ENCODE measurements at regions not wholly inside any gene's neighbourhood (a gene's known extent, or its start where the extent isn't known, plus 50 kb on each side); places are given as distances from the start of the nearest gene placed in this dataset.

DNA sequence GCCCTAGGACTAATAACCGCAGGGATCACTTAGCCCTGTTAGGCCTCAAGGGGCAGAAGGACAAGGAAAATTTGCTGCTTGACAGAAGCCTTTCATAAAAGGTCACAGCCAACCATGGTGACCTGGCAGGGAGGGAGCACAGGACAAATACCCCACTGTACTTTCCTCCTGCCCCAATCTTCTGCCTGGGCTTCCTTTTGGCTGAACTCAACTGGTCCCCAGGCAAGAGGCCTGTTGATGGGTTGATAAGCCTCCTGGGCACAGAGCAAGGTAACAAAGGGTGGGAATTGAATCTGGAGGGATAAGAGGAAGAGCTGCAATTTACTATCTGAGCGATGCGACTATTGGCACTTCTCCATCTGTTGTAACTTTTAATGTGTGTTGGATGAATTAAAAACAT lies 392.9 kb downstream of the RASEF start:
- no peak overlapping the region for H3K27ac ChIP-seq (ENCODE audit: extremely low read depth, low read depth, low read length)
- peaks cover 6% of the 10 kb centered on the region for H3K4me1 ChIP-seq (ENCODE audit: control insufficient read depth, insufficient read depth, low read length)
- TF ChIP-seq ZNF223 (tag by site-specific recombination; IDR thresholded peaks at IDR 0.05): no peak
- TF ChIP-seq ZNF132 (tag by site-specific recombination; IDR thresholded peaks at IDR 0.05; ENCODE audit: borderline replicate concordance): no peak
- H3K36me3 ChIP-seq (ENCODE audit: control insufficient read depth in 2 of 2, insufficient read depth in 1 of 2, low read length in 2 of 2): no peaks in the 10 kb centered on the region
- CTCF ChIA-PET: no interaction called here
- no peak overlapping the region for H3K4me3 ChIP-seq (ENCODE audit: low read depth, low read length)
- no peaks in the 10 kb centered on the region for H3K9me3 ChIP-seq (ENCODE audit: control insufficient read depth, insufficient read depth, low read depth, low read length)
- POLR2A ChIA-PET: no interaction called here

GRCh38 chr9:82670726-82671125 lies 392.2 kb downstream of the RASEF start:
- Histone ChIP-seq H3K4me3 (ENCODE audit: low read depth, low read length) (no peak overlapping the region), H3K36me3 (ENCODE audit: control insufficient read depth in 2 of 2, insufficient read depth in 1 of 2, low read length in 2 of 2) (no peaks in the 10 kb centered on the region), H3K9me3 (ENCODE audit: control insufficient read depth, insufficient read depth, low read depth, low read length) (no peaks in the 10 kb centered on the region), H3K4me1 (ENCODE audit: control insufficient read depth, insufficient read depth, low read length) (peaks cover 6% of the 10 kb centered on the region), H3K27ac (ENCODE audit: extremely low read depth, low read depth, low read length) (no peak overlapping the region)
- no peak for TF ChIP-seq ZNF175 (tag by site-specific recombination; IDR thresholded peaks at IDR 0.05)
- no peak for TF ChIP-seq KLF10 (tag by site-specific recombination; IDR thresholded peaks at IDR 0.05)
- TF ChIP-seq, protein P1, sequence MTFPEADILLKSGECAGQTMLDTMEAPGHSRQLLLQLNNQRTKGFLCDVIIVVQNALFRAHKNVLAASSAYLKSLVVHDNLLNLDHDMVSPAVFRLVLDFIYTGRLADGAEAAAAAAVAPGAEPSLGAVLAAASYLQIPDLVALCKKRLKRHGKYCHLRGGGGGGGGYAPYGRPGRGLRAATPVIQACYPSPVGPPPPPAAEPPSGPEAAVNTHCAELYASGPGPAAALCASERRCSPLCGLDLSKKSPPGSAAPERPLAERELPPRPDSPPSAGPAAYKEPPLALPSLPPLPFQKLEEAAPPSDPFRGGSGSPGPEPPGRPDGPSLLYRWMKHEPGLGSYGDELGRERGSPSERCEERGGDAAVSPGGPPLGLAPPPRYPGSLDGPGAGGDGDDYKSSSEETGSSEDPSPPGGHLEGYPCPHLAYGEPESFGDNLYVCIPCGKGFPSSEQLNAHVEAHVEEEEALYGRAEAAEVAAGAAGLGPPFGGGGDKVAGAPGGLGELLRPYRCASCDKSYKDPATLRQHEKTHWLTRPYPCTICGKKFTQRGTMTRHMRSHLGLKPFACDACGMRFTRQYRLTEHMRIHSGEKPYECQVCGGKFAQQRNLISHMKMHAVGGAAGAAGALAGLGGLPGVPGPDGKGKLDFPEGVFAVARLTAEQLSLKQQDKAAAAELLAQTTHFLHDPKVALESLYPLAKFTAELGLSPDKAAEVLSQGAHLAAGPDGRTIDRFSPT (tag by site-specific recombination; IDR thresholded peaks at IDR 0.05): no peak
- no peak for TF ChIP-seq ZNF585B (tag by site-specific recombination; IDR thresholded peaks at IDR 0.05)
- no peak for TF ChIP-seq ZSCAN30 (tag by site-specific recombination; IDR thresholded peaks at IDR 0.05)
- no peak for TF ChIP-seq FEZF1 (tag by site-specific recombination; IDR thresholded peaks at IDR 0.05)
- TF ChIP-seq ZNF394 (tag by site-specific recombination; IDR thresholded peaks at IDR 0.05; ENCODE audit: borderline replicate concordance): no peak
- TF ChIP-seq TRIM28 (IDR thresholded peaks at IDR 0.05; ENCODE audit: borderline replicate concordance, low read length): no peak
- no peak for TF ChIP-seq ZNF202 (tag by site-specific recombination; IDR thresholded peaks at IDR 0.05; ENCODE audit: borderline replicate concordance)
- TF ChIP-seq ZNF138 (tag by site-specific recombination; IDR thresholded peaks at IDR 0.05; ENCODE audit: borderline replicate concordance): no peak
- no peak for TF ChIP-seq ZNF350 (tag by site-specific recombination; IDR thresholded peaks at IDR 0.05)
- no peak for TF ChIP-seq ZBTB20 (tag by site-specific recombination; IDR thresholded peaks at IDR 0.05)
- no peak for TF ChIP-seq ZNF837 (tag by site-specific recombination; IDR thresholded peaks at IDR 0.05)
- TF ChIP-seq ZNF449 (tag by site-specific recombination; IDR thresholded peaks at IDR 0.05): no peak
- CTCF ChIA-PET: interaction anchor here (0.6 to 1.2 kb wide), 3 partner anchors 9 to 58 kb away, joined by 3 to 7 read pairs (median 4); no protein-coding TSS in a partner anchor
- POLR2A ChIA-PET: interaction anchor here (0.6 kb wide), 1 partner anchor 945 kb away, joined by 7 read pairs; no protein-coding TSS in a partner anchor

DNA sequence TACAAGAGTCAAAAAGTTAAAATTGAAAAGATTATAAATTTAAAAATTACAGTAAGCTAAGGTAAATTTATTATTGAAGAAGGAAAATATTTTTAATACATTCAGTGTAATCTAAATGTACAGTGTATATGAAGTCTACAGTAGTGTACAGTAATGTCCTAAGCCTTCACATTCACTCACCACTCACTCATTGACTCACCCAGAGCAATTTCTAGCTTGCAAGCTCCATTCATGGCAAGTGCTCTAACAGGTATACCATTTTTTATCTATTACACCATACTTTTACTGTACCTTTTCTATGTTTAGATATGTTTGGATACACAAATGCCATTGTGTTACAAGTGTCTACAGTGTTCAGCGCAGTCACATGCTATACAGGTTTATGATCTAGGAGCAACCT lies 389.7 kb downstream of the RASEF start:
- Histone ChIP-seq H3K4me1 (ENCODE audit: control insufficient read depth, insufficient read depth, low read length) (peaks cover 6% of the 10 kb centered on the region), H3K36me3 (ENCODE audit: control insufficient read depth in 2 of 2, insufficient read depth in 1 of 2, low read length in 2 of 2) (no peaks in the 10 kb centered on the region), H3K27ac (ENCODE audit: extremely low read depth, low read depth, low read length) (no peak overlapping the region), H3K4me3 (ENCODE audit: low read depth, low read length) (no peak overlapping the region), H3K9me3 (ENCODE audit: control insufficient read depth, insufficient read depth, low read depth, low read length) (no peaks in the 10 kb centered on the region)
- ChIA-PET CTCF (interaction anchor here (0.8 kb wide), 1 partner anchor 9 kb away, joined by 3 read pairs; no protein-coding TSS in a partner anchor), POLR2A (no interaction called here)
- TF ChIP-seq SCRT1 (tag by site-specific recombination; IDR thresholded peaks at IDR 0.05; ENCODE audit: borderline replicate concordance): no peak
- TF ChIP-seq GLI4 (tag by site-specific recombination; IDR thresholded peaks at IDR 0.05): no peak
- TF ChIP-seq, protein P2, sequence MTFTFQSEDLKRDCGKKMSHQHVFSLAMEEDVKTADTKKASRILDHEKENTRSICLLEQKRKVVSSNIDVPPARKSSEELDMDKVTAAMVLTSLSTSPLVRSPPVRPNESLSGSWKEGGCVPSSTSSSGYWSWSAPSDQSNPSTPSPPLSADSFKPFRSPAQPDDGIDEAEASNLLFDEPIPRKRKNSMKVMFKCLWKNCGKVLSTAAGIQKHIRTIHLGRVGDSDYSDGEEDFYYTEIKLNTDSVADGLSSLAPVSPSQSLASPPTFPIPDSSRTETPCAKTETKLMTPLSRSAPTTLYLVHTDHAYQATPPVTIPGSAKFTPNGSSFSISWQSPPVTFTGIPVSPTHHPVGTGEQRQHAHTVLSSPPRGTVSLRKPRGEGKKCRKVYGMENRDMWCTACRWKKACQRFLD (tag by site-specific recombination; IDR thresholded peaks at IDR 0.05): no peak
- TF ChIP-seq ZSCAN4 (tag by site-specific recombination; IDR thresholded peaks at IDR 0.05): no peak
- TF ChIP-seq KLF17 (tag by site-specific recombination; IDR thresholded peaks at IDR 0.05): no peak
- TF ChIP-seq ZNF19 (tag by site-specific recombination; IDR thresholded peaks at IDR 0.05; ENCODE audit: low read depth): no peak
- no peak for TF ChIP-seq ZNF404 (tag by site-specific recombination; IDR thresholded peaks at IDR 0.05)
- TF ChIP-seq ZNF433 (tag by site-specific recombination; IDR thresholded peaks at IDR 0.05; ENCODE audit: low read depth): no peak
- TF ChIP-seq ZNF114 (tag by site-specific recombination; IDR thresholded peaks at IDR 0.05): no peak
- TF ChIP-seq ZSCAN23 (tag by site-specific recombination; IDR thresholded peaks at IDR 0.05): no peak
- TF ChIP-seq ZBTB8A (tag by site-specific recombination; IDR thresholded peaks at IDR 0.05): no peak
- TF ChIP-seq ZNF350 (tag by site-specific recombination; IDR thresholded peaks at IDR 0.05): no peak
